ENCODE measurements at regions not wholly inside any gene's neighbourhood (a gene's known extent, or its start where the extent isn't known, plus 50 kb on each side); places are given as distances from the start of the nearest gene placed in this dataset.
A peak's percentile ranks its signal among the peaks of the same experiment; 100 is the strongest.

DNA sequence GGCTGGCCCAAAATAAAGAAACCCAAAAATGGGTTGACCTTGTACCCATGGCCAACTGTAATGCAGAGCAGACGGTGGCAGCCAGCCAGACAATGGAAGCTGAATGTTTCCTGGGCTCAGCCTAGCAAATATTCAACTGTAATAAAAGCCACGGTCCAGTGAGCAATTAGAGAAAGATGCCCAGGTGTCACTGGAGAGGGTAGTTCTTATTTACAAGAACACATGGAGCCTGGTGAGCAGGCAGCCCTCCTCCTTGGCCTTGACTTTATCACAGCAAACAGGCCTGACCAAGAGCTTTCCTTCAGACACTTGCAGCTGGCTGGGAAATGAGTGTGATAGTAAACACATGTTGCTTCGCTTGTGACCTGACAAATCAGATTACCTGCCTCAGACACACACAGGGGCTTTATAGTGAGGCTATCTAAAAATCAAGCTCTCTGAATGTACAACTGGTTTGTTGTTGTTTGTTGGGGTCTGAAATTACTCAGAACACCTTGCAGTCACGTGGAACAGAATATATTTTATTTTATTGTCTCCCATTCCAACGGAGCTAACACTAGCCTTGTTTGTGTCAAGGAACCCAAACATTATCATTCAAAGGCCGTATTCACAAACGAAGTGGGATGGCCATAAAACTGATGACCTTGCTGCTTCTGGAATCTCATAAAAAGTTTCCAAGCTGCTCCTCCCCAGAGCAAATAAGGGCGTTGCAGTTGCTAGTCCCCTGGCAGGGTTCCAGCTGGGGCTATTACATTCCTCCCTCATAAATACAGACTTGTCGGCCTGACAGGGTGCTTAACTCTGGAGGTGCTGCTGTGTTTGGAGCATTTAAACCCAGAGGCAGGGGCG is 161.1 kb downstream of the BBOX1 start:
- TF ChIP-seq PTRF (tag; IDR thresholded peaks at IDR 0.05), result no peak
- TF ChIP-seq CBX3 (IDR thresholded peaks at IDR 0.05; ENCODE audit: borderline replicate concordance in 1 of 2, low read length in 2 of 2), result no peak
- no peak for TF ChIP-seq SREBF1 (IDR thresholded peaks at IDR 0.05; ENCODE audit: borderline replicate concordance, low read depth, low read length)
- TF ChIP-seq TCF7L2 (IDR thresholded peaks at IDR 0.05; ENCODE audit: low read depth, low read length), result no peak
- TF ChIP-seq, protein P1, sequence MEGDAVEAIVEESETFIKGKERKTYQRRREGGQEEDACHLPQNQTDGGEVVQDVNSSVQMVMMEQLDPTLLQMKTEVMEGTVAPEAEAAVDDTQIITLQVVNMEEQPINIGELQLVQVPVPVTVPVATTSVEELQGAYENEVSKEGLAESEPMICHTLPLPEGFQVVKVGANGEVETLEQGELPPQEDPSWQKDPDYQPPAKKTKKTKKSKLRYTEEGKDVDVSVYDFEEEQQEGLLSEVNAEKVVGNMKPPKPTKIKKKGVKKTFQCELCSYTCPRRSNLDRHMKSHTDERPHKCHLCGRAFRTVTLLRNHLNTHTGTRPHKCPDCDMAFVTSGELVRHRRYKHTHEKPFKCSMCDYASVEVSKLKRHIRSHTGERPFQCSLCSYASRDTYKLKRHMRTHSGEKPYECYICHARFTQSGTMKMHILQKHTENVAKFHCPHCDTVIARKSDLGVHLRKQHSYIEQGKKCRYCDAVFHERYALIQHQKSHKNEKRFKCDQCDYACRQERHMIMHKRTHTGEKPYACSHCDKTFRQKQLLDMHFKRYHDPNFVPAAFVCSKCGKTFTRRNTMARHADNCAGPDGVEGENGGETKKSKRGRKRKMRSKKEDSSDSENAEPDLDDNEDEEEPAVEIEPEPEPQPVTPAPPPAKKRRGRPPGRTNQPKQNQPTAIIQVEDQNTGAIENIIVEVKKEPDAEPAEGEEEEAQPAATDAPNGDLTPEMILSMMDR (IDR thresholded peaks at IDR 0.05 in 2 of 3, conservative IDR thresholded peaks at IDR 0.05 in 1 of 3; ENCODE audit: insufficient read depth in 2 of 3, low read depth in 1 of 3, low read length in 3 of 3), result no peak
- TF ChIP-seq KDM1A (IDR thresholded peaks at IDR 0.05), result peak; percentile 80 to 82
- TF ChIP-seq, protein P2, sequence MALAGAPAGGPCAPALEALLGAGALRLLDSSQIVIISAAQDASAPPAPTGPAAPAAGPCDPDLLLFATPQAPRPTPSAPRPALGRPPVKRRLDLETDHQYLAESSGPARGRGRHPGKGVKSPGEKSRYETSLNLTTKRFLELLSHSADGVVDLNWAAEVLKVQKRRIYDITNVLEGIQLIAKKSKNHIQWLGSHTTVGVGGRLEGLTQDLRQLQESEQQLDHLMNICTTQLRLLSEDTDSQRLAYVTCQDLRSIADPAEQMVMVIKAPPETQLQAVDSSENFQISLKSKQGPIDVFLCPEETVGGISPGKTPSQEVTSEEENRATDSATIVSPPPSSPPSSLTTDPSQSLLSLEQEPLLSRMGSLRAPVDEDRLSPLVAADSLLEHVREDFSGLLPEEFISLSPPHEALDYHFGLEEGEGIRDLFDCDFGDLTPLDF (CRISPR knock-in tag; IDR thresholded peaks at IDR 0.05), result no peak
- no peak for TF ChIP-seq SREBF2 (CRISPR knock-in tag; IDR thresholded peaks at IDR 0.05)
- TF ChIP-seq JUND (IDR thresholded peaks at IDR 0.05; ENCODE audit: borderline replicate concordance, low read depth, low read length), result peak; percentile 19; the same call in 1 of the 2 replicates
- no peak; the same call in 1 of the 3 replicates for TF ChIP-seq JUND (tag; IDR thresholded peaks at IDR 0.05; ENCODE audit: borderline replicate concordance, low read depth, low read length)
- TF ChIP-seq ZBTB17 (CRISPR knock-in tag; IDR thresholded peaks at IDR 0.05), result no peak
- TF ChIP-seq, protein P3, sequence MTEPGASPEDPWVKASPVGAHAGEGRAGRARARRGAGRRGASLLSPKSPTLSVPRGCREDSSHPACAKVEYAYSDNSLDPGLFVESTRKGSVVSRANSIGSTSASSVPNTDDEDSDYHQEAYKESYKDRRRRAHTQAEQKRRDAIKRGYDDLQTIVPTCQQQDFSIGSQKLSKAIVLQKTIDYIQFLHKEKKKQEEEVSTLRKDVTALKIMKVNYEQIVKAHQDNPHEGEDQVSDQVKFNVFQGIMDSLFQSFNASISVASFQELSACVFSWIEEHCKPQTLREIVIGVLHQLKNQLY (CRISPR knock-in tag; conservative IDR thresholded peaks at IDR 0.05), result no peak
- TF ChIP-seq NCOA2 (IDR thresholded peaks at IDR 0.05; ENCODE audit: partially characterized antibody in 2 of 2), result no peak
- TF ChIP-seq CBX5 (IDR thresholded peaks at IDR 0.05; ENCODE audit: borderline replicate concordance, low read depth), result no peak

Data from K562 (cell line).